OCI-LY7 (cell line): ENCODE measurements at regions not wholly inside any gene's neighbourhood (a gene's known extent, or its start where the extent isn't known, plus 50 kb on each side); places are given as distances from the start of the nearest gene placed in this dataset.
"Not testable (repeated sequence)": the region's sequence is repeated elsewhere in the genome, so short reads cannot be mapped to it uniquely, and the experiment has no call there.

Source experiments
- BruUV-seq: library from RNA; stranded (reverse); fragments of 400-500 nt; replicated peaks from 2 replicates; lab custom pipeline; 2021; lab: Mats Ljungman, UMichigan
- CTCF ChIA-PET: fragments of 300-600 bp; sonication (Branson Sonifier 250); formaldehyde crosslinking; loops from one replicate; lab custom pipeline; 2022; ENCODE audit warnings: antibody characterized with exemption; ENCODE audit not compliant: unreplicated experiment; lab: Charles Lee
- POLR2A ChIA-PET: fragments of 300-600 bp; sonication (Branson Sonifier 250); formaldehyde crosslinking; loops from one replicate; lab custom pipeline; 2022; ENCODE audit warnings: antibody characterized with exemption; lab: Charles Lee
- DNase-seq: peaks from one replicate; pipeline ENCODE4 v3.0.0-alpha.2; 2015; ENCODE audit warnings: low spot score
- H2AFZ ChIP-seq: fragments of 200-600 bp; sonication (generic), shearing (Covaris generic); 2 replicates; pipeline ENCODE4 v1.6.1; 2014; ENCODE audit warnings: mild to moderate bottlenecking, antibody characterized with exemption, low read length, moderate library complexity
- H3K27ac ChIP-seq: fragments of 200-600 bp; sonication (generic); 2 replicates; pipeline ENCODE4 v1.5.1; 2014; ENCODE audit warnings: mixed run types, low read depth, mild to moderate bottlenecking, moderate library complexity, low read length, inconsistent platforms; ENCODE audit not compliant: poor library complexity, severe bottlenecking
- H3K36me3 ChIP-seq: fragments of 200-600 bp; sonication (generic); 2 replicates; pipeline ENCODE4 v1.6.1; 2014; ENCODE audit warnings: mild to moderate bottlenecking, antibody characterized with exemption, low read length, moderate library complexity, mixed read lengths; ENCODE audit not compliant: insufficient read depth
- H3K4me1 ChIP-seq: fragments of 200-600 bp; sonication (generic); 2 replicates; pipeline ENCODE4 v1.5.1; 2014; ENCODE audit warnings: mild to moderate bottlenecking, low read length; ENCODE audit not compliant: insufficient read depth, poor library complexity, severe bottlenecking
- H3K4me2 ChIP-seq: fragments of 200-600 bp; sonication (generic); 2 replicates; pipeline ENCODE4 v1.6.1; 2014; ENCODE audit warnings: mild to moderate bottlenecking, low read length
- H3K4me3 ChIP-seq: fragments of 200-600 bp; sonication (generic); 2 replicates; pipeline ENCODE4 v1.5.1; 2014; ENCODE audit warnings: mild to moderate bottlenecking, low read depth, low read length; ENCODE audit not compliant: poor library complexity, severe bottlenecking
- H3K79me2 ChIP-seq: fragments of 200-600 bp; sonication (generic); 2 replicates; pipeline ENCODE4 v1.6.1; 2016; ENCODE audit warnings: low read depth, mild to moderate bottlenecking, low read length, moderate library complexity, mixed read lengths; ENCODE audit not compliant: insufficient read depth
- H3K9me2 ChIP-seq: fragments of 200-600 bp; sonication (generic); 2 replicates; pipeline ENCODE4 v1.6.1; 2016; ENCODE audit warnings: mild to moderate bottlenecking, low read length, mixed read lengths; ENCODE audit not compliant: insufficient read depth
- H3K9me3 ChIP-seq: fragments of 200-600 bp; sonication (generic); 2 replicates; pipeline ENCODE4 v1.6.1; 2014; ENCODE audit warnings: mild to moderate bottlenecking, mixed run types, low read length, mixed read lengths
- H4K20me1 ChIP-seq: fragments of 200-600 bp; sonication (generic); 2 replicates; pipeline ENCODE4 v1.6.1; 2014; ENCODE audit warnings: mild to moderate bottlenecking, antibody characterized with exemption, low read length, moderate library complexity, mixed read lengths; ENCODE audit not compliant: insufficient read depth
- EZH2phosphoT487 ChIP-seq: fragments of 200-600 bp; sonication (generic); IDR thresholded peaks from 2 replicates; pipeline ENCODE4 v1.6.1; 2018; ENCODE audit warnings: low read depth, borderline replicate concordance, mild to moderate bottlenecking, mixed run types, antibody characterized with exemption, low read length, moderate library complexity, mixed read lengths
- intact Hi-C: fragments of 100-400 bp; cut with micrococcal nuclease; formaldehyde crosslinking; loops from one replicate; pipeline ENCODE4 v1.10.0; 2022; ENCODE audit not compliant: unreplicated experiment
- TF ChIP-seq, protein P1 (sequence below): fragments of 200-600 bp; sonication (generic); conservative IDR thresholded peaks from 2 replicates; pipeline ENCODE4 v1.5.1; 2014; ENCODE audit warnings: mild to moderate bottlenecking, antibody characterized with exemption, low read length, moderate library complexity, mixed read lengths

- H2AFZ ChIP-seq: no peak overlapping the region
- no peak overlapping the region for H3K4me3 ChIP-seq
- no peaks in the 10 kb centered on the region for H3K79me2 ChIP-seq
- DNase-seq: no peak
- CTCF ChIA-PET: no interaction called here
- no peak overlapping the region for H3K27ac ChIP-seq
- TF ChIP-seq EZH2phosphoT487: no peak
- TF ChIP-seq, protein P1, sequence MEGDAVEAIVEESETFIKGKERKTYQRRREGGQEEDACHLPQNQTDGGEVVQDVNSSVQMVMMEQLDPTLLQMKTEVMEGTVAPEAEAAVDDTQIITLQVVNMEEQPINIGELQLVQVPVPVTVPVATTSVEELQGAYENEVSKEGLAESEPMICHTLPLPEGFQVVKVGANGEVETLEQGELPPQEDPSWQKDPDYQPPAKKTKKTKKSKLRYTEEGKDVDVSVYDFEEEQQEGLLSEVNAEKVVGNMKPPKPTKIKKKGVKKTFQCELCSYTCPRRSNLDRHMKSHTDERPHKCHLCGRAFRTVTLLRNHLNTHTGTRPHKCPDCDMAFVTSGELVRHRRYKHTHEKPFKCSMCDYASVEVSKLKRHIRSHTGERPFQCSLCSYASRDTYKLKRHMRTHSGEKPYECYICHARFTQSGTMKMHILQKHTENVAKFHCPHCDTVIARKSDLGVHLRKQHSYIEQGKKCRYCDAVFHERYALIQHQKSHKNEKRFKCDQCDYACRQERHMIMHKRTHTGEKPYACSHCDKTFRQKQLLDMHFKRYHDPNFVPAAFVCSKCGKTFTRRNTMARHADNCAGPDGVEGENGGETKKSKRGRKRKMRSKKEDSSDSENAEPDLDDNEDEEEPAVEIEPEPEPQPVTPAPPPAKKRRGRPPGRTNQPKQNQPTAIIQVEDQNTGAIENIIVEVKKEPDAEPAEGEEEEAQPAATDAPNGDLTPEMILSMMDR: no peak
- no peaks in the 10 kb centered on the region for H4K20me1 ChIP-seq
- no peak overlapping the region for H3K4me2 ChIP-seq
- no peaks in the 10 kb centered on the region for H3K36me3 ChIP-seq
- no peaks in the 10 kb centered on the region for H3K9me3 ChIP-seq
- no peaks in the 10 kb centered on the region for H3K4me1 ChIP-seq
- intact Hi-C loops: no loop called here
- BruUV-seq: no TSS peak
- POLR2A ChIA-PET: interaction anchor here (0.7 kb wide), 1 partner anchor 28 kb away, joined by 3 read pairs; no protein-coding TSS in a partner anchor
- no peaks in the 10 kb centered on the region for H3K9me2 ChIP-seq
Measured at GRCh38 chr12:68392376-68392775, 60.2 kb upstream of the MDM1 start.

GRCh38 chr12:68393417-68393816 lies 61.3 kb upstream of the MDM1 start:
- intact Hi-C loops: no loop called here
- ChIA-PET CTCF (no interaction called here), POLR2A (interaction anchor here (0.6 to 1.6 kb wide), 6 partner anchors 10 to 181 kb away, joined by 3 to 4 read pairs (median 3); no protein-coding TSS in a partner anchor)
- H4K20me1 ChIP-seq: no peaks in the 10 kb centered on the region
- no TSS peak for BruUV-seq
- H2AFZ ChIP-seq: no peak overlapping the region
- no peaks in the 10 kb centered on the region for H3K36me3 ChIP-seq
- H3K9me3 ChIP-seq: no peaks in the 10 kb centered on the region
- H3K4me1 ChIP-seq: no peaks in the 10 kb centered on the region
- TF ChIP-seq, protein P1: no peak
- no peak for TF ChIP-seq EZH2phosphoT487
- DNase-seq: no peak
- no peak overlapping the region for H3K27ac ChIP-seq
- H3K9me2 ChIP-seq: no peaks in the 10 kb centered on the region
- no peak overlapping the region for H3K4me2 ChIP-seq
- H3K4me3 ChIP-seq: no peak overlapping the region
- H3K79me2 ChIP-seq: no peaks in the 10 kb centered on the region

DNA sequence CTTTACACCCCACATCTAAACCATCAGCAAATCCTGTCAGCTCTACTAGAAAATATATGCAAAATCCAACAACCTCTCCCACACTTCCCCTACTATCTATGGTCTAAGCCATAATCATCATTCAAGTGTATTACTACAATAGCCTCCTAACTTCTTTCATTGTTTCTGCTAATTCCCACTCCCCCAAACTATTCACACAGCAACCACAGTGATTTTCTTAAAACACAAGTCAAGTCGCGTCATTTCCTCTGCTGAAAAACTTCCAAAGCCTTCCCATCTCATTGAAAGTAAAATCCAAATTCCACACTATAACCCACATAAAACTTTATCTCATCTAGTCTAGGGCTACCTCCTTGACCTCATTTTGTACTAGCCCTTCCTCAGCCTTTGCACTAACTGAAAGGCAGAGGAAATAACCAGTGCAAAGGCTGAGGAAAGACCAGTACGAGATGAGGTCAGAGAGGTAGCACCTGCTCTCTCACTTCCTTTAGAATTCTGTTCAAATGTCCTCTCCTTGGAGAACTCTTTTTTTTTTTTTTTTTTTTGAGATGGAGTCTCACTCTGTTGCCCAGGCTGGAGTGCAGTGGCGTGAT lies 65.5 kb upstream of the MDM1 start:
- no TSS peak for BruUV-seq
- Histone ChIP-seq H3K27ac (no peak overlapping the region), H3K4me2 (no peak overlapping the region), H3K4me1 (no peaks in the 10 kb centered on the region), H3K4me3 (no peak overlapping the region), H3K79me2 (no peaks in the 10 kb centered on the region), H3K9me3 (no peaks in the 10 kb centered on the region), H3K36me3 (no peaks in the 10 kb centered on the region), H2AFZ (no peak overlapping the region), H3K9me2 (no peaks in the 10 kb centered on the region), H4K20me1 (no peaks in the 10 kb centered on the region)
- TF ChIP-seq EZH2phosphoT487: no peak
- TF ChIP-seq, protein P1: no peak
- ChIA-PET CTCF (no interaction called here), POLR2A (interaction anchor here (0.6 kb wide), 1 partner anchor 31 kb away, joined by 3 read pairs; no protein-coding TSS in a partner anchor)
- intact Hi-C loops: no loop called here
- no peak for DNase-seq

- H3K4me3 ChIP-seq, H3K4me2 ChIP-seq, H3K4me1 ChIP-seq, CTCF ChIA-PET, H3K9me2 ChIP-seq, H2AFZ ChIP-seq, H3K27ac ChIP-seq, DNase-seq, intact Hi-C loops, BruUV-seq, H3K36me3 ChIP-seq, H3K9me3 ChIP-seq, H3K79me2 ChIP-seq, H4K20me1 ChIP-seq: not testable (repeated sequence)
- POLR2A ChIA-PET: interaction anchor here (0.6 kb wide), 1 partner anchor 29 kb away, joined by 3 read pairs; no protein-coding TSS in a partner anchor
Measured at GRCh38 chr12:68398689-68399088, 66.5 kb upstream of the MDM1 start.
